WTC11 (cell line): ENCODE measurements at regions not wholly inside any gene's neighbourhood (a gene's known extent, or its start where the extent isn't known, plus 50 kb on each side); places are given as distances from the start of the nearest gene placed in this dataset.

ENCODE experiments used
- ATAC-seq: fragments of 200-7000 bp; cut with Tn5 transposase; 2 replicates; pipeline ENCODE4 v1.10.0; 2021; ENCODE audit warnings: mild to moderate bottlenecking, moderate library complexity
- CTCF ChIA-PET: fragments of 300-600 bp; sonication (Branson Sonifier 250); formaldehyde crosslinking; loops from one replicate; lab custom pipeline; 2021; ENCODE audit warnings: antibody characterized with exemption; lab: Charles Lee
- POLR2A ChIA-PET: fragments of 350-600 bp; sonication (Branson Sonifier 250); formaldehyde crosslinking; loops from one replicate; lab custom pipeline; 2021; ENCODE audit warnings: antibody characterized with exemption; lab: Charles Lee
- DNase-seq: peaks from one replicate; pipeline ENCODE4 v3.0.0; 2021; ENCODE audit warnings: low spot score
- H3K27ac Mint-ChIP-seq: 2 replicates; pipeline ENCODE4 v1.8.0; 2021; ENCODE audit warnings: mixed read lengths
- H3K27me3 Mint-ChIP-seq: 2 replicates; pipeline ENCODE4 v1.8.0; 2021; ENCODE audit warnings: low read depth, mild to moderate bottlenecking, moderate library complexity, mixed read lengths
- H3K36me3 Mint-ChIP-seq: 2 replicates; pipeline ENCODE4 v1.8.0; 2021; ENCODE audit warnings: mixed read lengths
- H3K4me1 Mint-ChIP-seq: 2 replicates; pipeline ENCODE4 v1.8.0; 2022; ENCODE audit warnings: mixed read lengths
- H3K4me3 Mint-ChIP-seq: 2 replicates; pipeline ENCODE4 v1.8.0; 2021; ENCODE audit warnings: mild to moderate bottlenecking, moderate library complexity, mixed read lengths
- H3K9me3 Mint-ChIP-seq: 2 replicates; pipeline ENCODE4 v1.8.0; 2021; ENCODE audit warnings: mixed read lengths
- ARID4B ChIP-seq: sonication (generic); formaldehyde crosslinking; IDR thresholded peaks from 2 replicates; pipeline ENCODE4 v1.8.0; 2023; ENCODE audit warnings: missing genetic modification reagents, mild to moderate bottlenecking, borderline replicate concordance
- CBFB ChIP-seq: sonication (generic); formaldehyde crosslinking; IDR thresholded peaks from 2 replicates; pipeline ENCODE4 v1.8.1; 2022; ENCODE audit warnings: mild to moderate bottlenecking, low read depth, missing genetic modification reagents
- ELF4 ChIP-seq: sonication (generic); formaldehyde crosslinking; IDR thresholded peaks from 2 replicates; pipeline ENCODE4 v1.8.1; 2022; ENCODE audit warnings: low read depth, mild to moderate bottlenecking, moderate library complexity, missing genetic modification reagents
- GTF2I ChIP-seq: fragments of 250-450 bp; sonication (Bioruptor Pico); conservative IDR thresholded peaks from 2 replicates; pipeline ENCODE4 v1.4.0; 2021; ENCODE audit warnings: mild to moderate bottlenecking
- HMGA2 ChIP-seq: fragments of 250-450 bp; sonication (Bioruptor Pico); IDR thresholded peaks from 2 replicates; pipeline ENCODE4 v1.4.0; 2021; ENCODE audit warnings: mild to moderate bottlenecking, moderate library complexity
- NFATC4 ChIP-seq: fragments of 250-450 bp; sonication (Bioruptor Pico); IDR thresholded peaks from 2 replicates; pipeline ENCODE4 v1.9.0; 2021; ENCODE audit warnings: mild to moderate bottlenecking
- ZNF263 ChIP-seq: sonication (generic); formaldehyde crosslinking; IDR thresholded peaks from 2 replicates; pipeline ENCODE4 v1.8.1; 2022; ENCODE audit warnings: low read depth, mild to moderate bottlenecking, moderate library complexity, missing genetic modification reagents
- ZNF425 ChIP-seq: fragments of 250-450 bp; sonication (Bioruptor Pico); conservative IDR thresholded peaks from 2 replicates; pipeline ENCODE4 v1.9.0; 2021; ENCODE audit warnings: mild to moderate bottlenecking
- ZNF512 ChIP-seq: sonication (generic); formaldehyde crosslinking; IDR thresholded peaks from 2 replicates; pipeline ENCODE4 v1.8.1; 2022; ENCODE audit warnings: missing genetic modification reagents, borderline replicate concordance
- ZSCAN18 ChIP-seq: fragments of 250-450 bp; sonication (Bioruptor Pico); IDR thresholded peaks from 2 replicates; pipeline ENCODE4 v2.1.2; 2022; ENCODE audit warnings: mild to moderate bottlenecking, moderate library complexity

- no peaks in the 10 kb centered on the region for H3K4me1 Mint-ChIP-seq
- no peaks in the 10 kb centered on the region for H3K36me3 Mint-ChIP-seq
- H3K27ac Mint-ChIP-seq, result no peak overlapping the region
- ATAC-seq, result no peak
- no peak overlapping the region for H3K4me3 Mint-ChIP-seq
- CTCF ChIA-PET, result no interaction called here
- POLR2A ChIA-PET, result no interaction called here
- H3K27me3 Mint-ChIP-seq, result no peaks in the 10 kb centered on the region
- H3K9me3 Mint-ChIP-seq, result no peaks in the 10 kb centered on the region
- TF ChIP-seq NFATC4 (CRISPR knock-in tag), result no peak
- TF ChIP-seq, all 79 proteins: peak for 0
- no peak for DNase-seq
Observed at GRCh38 chr4:157768419-157768818, 404.4 kb downstream of the GASK1B start.

- Mint-ChIP-seq H3K9me3 (peaks cover 8% of the 10 kb centered on the region; the same call in 1 of the 2 replicates), H3K27ac (no peak overlapping the region), H3K36me3 (no peaks in the 10 kb centered on the region), H3K4me3 (no peak overlapping the region), H3K27me3 (no peaks in the 10 kb centered on the region), H3K4me1 (no peaks in the 10 kb centered on the region)
- CTCF ChIA-PET, result no interaction called here
- TF ChIP-seq ZNF263 (CRISPR knock-in tag) (no peak), CBFB (CRISPR knock-in tag) (no peak), ZNF512 (CRISPR knock-in tag) (no peak), ZNF425 (CRISPR knock-in tag) (no peak), GTF2I (no peak), ELF4 (CRISPR knock-in tag) (no peak), ARID4B (CRISPR knock-in tag) (no peak)
- DNase-seq, result no peak
- POLR2A ChIA-PET, result no interaction called here
- no peak for ATAC-seq
Observed at GRCh38 chr4:157763490-157763889, 409.3 kb downstream of the GASK1B start.

GRCh38 chr4:157754410-157754809, 418.4 kb downstream of the GASK1B start:
- DNase-seq, result no peak

More at GRCh38 chr4:157754410-157754809, 418.4 kb downstream of the GASK1B start:
- Mint-ChIP-seq H3K27ac (no peak overlapping the region), H3K9me3 (peaks cover 36% of the 10 kb centered on the region), H3K27me3 (no peaks in the 10 kb centered on the region), H3K4me1 (no peaks in the 10 kb centered on the region), H3K36me3 (peaks cover 6% of the 10 kb centered on the region; the same call in 1 of the 2 replicates)
- ATAC-seq, result no peak
- ChIA-PET POLR2A (no interaction called here), CTCF (no interaction called here)
- TF ChIP-seq ZSCAN18 (no peak), HMGA2 (peak; percentile 96)
- TF ChIP-seq, all 79 proteins: peak for 1
- no peak overlapping the region for H3K4me3 Mint-ChIP-seq
